Right renal cortex interstitium (tissue), 3 donors: ENCODE measurements at regions not wholly inside any gene's neighbourhood (a gene's known extent, or its start where the extent isn't known, plus 50 kb on each side); places are given as distances from the start of the nearest gene placed in this dataset.

Experiments
- DNase-seq, 3 donors: peaks; one replicate each; pipeline ENCODE4 v3.0.0-alpha.2; 2013; ENCODE audit warnings: low read depth in 3 of 3, low spot score in 2 of 3

GRCh38 chr2:220899492-220899891, 672.6 kb downstream of the EPHA4 start:
- no peak for DNase-seq

GRCh38 chr2:220904015-220904414, 668.1 kb downstream of the EPHA4 start:
- DNase-seq, result no peak

GRCh38 chr2:220913384-220913783, 658.7 kb downstream of the EPHA4 start:
- DNase-seq, result no peak

- DNase-seq, result no peak
These were observed 656.9 kb downstream of the EPHA4 start for GRCh38 chr2:220915092-220915623.

- DNase-seq, result no peak
These were observed 655.2 kb downstream of the EPHA4 start for GRCh38 chr2:220916931-220917330.

GRCh38 chr2:220930271-220931076, 641.6 kb downstream of the EPHA4 start:
- DNase-seq, result no peak

- no peak for DNase-seq
These were observed 640.6 kb downstream of the EPHA4 start for GRCh38 chr2:220931491-220931890.

- no peak for DNase-seq
These were observed 640.1 kb downstream of the EPHA4 start for GRCh38 chr2:220932041-220932440.

- DNase-seq, result no peak
These were observed 636.2 kb downstream of the EPHA4 start for GRCh38 chr2:220935789-220936321.

- no peak for DNase-seq
These were observed 635.4 kb downstream of the EPHA4 start for GRCh38 chr2:220936641-220937197.

GRCh38 chr2:220937245-220937644, 634.9 kb downstream of the EPHA4 start:
- no peak for DNase-seq

GRCh38 chr2:220940646-220941045, 631.5 kb downstream of the EPHA4 start:
- no peak for DNase-seq

- no peak for DNase-seq
These were observed 630.4 kb downstream of the EPHA4 start for GRCh38 chr2:220941683-220942082.

- no peak for DNase-seq
These were observed 625.6 kb downstream of the EPHA4 start for GRCh38 chr2:220946552-220946951.

- no peak for DNase-seq
These were observed 623.5 kb downstream of the EPHA4 start for GRCh38 chr2:220948579-220948978.

- no peak for DNase-seq
These were observed 622.6 kb downstream of the EPHA4 start for GRCh38 chr2:220949466-220949865.

- no peak for DNase-seq
These were observed 616.3 kb downstream of the EPHA4 start for GRCh38 chr2:220955776-220956175.

- no peak for DNase-seq
These were observed 615.7 kb downstream of the EPHA4 start for GRCh38 chr2:220956429-220956828.

- no peak for DNase-seq
These were observed 612.7 kb downstream of the EPHA4 start for GRCh38 chr2:220959391-220959802.

- no peak for DNase-seq
These were observed 610.8 kb downstream of the EPHA4 start for GRCh38 chr2:220961143-220961860.

- DNase-seq, result no peak
These were observed 609.5 kb downstream of the EPHA4 start for GRCh38 chr2:220962556-220962955.
